ENCODE measurements at regions not wholly inside any gene's neighbourhood (a gene's known extent, or its start where the extent isn't known, plus 50 kb on each side); places are given as distances from the start of the nearest gene placed in this dataset.
A peak's percentile ranks its signal among the peaks of the same experiment; 100 is the strongest.

GRCh38 chr18:43651057-43651456 lies 373.8 kb upstream of the SYT4 start:
- no peak for DNase-seq

DNA sequence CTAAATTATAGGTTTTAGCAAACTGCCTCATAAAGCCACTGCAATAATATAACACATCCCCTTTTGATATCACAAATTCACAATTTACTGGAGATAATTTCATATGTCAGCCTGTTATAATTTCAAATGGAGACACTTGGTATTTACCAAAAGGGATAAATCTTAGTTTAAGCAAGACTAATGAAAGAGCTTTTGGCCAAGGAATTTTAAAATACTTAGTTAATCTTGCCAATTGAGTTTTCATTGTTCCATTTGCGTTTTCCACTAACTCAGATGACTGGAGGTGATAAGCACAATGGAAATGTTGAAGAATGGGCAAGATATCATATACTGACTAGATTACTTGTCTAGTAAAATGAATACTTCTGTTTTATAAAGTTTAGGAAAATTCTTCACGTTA lies 379.3 kb upstream of the SYT4 start:
- no peak for DNase-seq

GRCh38 chr18:43661570-43661969 lies 384.3 kb upstream of the SYT4 start:
- peak; percentile 28 to 75 (median 45) for DNase-seq

GRCh38 chr18:43662657-43663056 lies 385.4 kb upstream of the SYT4 start:
- DNase-seq: no peak

- DNase-seq: no peak
Observed at GRCh38 chr18:43663159-43663558, 385.9 kb upstream of the SYT4 start.

GRCh38 chr18:43664487-43665008 lies 387.3 kb upstream of the SYT4 start:
- DNase-seq: no peak

DNA sequence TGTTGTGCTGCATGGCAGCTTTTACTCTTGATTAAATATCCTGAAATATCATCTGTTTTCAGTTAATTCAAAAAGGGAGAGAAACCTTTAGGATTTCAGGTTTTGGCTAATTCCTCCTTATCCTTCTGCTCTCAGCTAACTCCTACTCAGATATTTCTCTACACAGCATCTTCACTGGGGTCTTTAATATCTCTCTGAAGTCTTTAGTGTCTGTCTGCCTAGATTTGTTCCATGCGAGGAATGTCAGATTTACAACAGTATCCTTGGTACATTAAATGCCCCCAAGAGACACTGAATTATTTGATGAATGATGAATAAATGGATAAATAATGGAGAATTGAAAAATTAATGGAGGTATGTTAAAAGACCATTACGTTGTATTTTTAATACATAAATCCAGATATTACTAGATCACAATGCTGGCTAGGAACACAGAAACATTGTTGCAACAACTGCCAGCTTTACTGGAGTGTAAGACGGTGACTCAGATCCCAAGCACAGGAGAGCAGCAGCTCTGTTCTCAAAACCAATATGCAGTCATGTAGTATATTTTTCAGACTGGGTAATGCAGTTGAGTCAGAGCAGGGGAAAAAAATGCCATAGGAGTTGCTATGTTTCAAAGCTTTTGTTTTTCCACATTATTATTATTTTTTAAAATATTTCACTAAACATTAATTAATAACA lies 388.0 kb upstream of the SYT4 start:
- DNase-seq: no peak

- DNase-seq: no peak
Observed at GRCh38 chr18:43668866-43669265, 391.6 kb upstream of the SYT4 start.

- DNase-seq: peak in 1 of 3 experiments; percentile 24
Observed at GRCh38 chr18:43671431-43671830, 394.1 kb upstream of the SYT4 start.

- DNase-seq: no peak
Observed at GRCh38 chr18:43680096-43680495, 402.8 kb upstream of the SYT4 start.

GRCh38 chr18:43681661-43682060 lies 404.4 kb upstream of the SYT4 start:
- no peak for DNase-seq

DNA sequence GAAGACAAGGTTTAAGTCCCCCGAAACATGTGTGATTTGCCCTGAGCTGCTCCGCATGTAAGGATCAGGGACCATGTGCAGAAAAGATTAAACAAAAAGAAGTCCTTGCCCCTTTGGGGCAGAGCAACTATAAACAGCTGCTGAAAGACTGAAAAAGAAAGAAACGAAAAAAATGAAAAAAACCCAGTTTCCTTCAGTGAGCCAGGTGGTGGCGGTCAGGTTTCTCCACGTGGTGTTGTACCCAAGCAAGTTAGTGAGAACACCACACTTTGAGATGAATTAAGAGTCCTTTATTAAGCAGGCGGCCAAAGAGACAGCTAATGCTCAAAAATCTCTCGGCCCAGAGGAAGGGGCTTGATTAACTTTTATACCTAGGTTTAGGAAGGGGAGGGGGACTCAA lies 404.9 kb upstream of the SYT4 start:
- no peak for DNase-seq

- DNase-seq: no peak
Observed at GRCh38 chr18:43686709-43687108, 409.4 kb upstream of the SYT4 start.

DNA sequence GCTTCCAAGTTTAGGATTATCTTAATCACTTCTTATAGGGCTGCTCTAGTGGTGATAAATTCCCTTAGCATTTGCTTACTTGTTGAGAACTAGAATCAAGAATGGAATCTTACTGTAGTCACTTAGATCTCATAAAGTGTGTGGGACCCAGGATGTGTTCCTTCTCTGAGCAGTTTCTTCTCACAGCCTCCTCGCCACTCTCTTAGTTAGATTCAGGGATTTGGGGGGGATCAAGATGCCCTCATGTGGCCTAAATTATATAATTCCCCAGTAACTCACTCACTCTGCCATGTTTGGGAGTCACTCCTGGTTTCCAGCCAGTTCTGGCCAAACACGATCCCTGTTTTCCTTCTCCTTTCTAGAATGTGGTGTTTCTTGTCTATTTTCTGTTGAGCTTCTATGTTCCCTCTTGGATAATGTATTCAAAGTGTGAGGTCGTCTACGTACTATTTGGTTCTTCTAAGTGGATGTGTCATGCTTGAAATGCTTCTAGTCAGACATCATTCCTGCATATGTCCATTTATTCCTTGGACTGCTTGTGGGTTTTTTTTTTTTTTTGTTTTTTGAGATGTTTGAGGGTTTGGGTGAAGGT lies 414.9 kb upstream of the SYT4 start:
- no peak for DNase-seq

- no peak for DNase-seq
Observed at GRCh38 chr18:43702399-43702798, 425.1 kb upstream of the SYT4 start.

DNA sequence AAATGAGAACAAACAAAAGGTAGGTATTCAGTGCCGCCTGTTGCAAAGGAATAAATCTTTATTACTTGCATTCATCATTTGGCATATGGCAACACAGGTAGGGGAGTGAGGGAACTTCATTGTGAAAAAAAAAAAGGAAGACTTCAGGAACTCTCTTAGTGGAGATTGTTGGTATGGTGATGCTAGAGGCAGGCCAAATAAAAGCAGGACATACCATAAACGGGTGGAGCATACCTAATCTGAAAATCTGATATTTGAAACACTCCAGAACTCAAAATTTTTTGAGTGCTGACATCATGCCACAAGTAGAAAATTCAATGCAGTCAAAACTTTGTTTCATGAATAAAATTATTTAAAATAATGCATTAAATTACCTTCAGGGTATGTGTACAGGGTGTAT lies 425.8 kb upstream of the SYT4 start:
- no peak for DNase-seq

- DNase-seq: peak in 2 of 3 experiments; percentile 57 to 86
Observed at GRCh38 chr18:43705850-43706249, 428.6 kb upstream of the SYT4 start.

DNA sequence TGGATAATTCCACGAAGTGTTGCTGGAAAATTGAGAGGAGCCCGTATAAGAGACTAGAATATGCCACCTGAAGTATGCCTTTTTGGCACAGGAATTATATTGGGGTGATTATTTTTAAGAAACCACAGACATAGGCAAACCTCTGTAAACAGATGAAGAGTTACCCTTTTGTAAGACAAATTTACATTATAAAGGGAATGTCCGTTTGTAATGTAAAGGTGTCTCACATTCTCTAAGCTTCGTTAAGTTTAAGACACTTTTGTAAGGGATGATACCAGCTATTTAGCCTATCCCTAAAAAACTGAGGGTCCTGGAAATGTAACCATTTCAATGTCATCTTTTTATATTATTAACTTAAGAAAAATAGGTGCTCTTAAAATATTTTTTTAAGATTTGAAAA lies 432.8 kb upstream of the SYT4 start:
- no peak for DNase-seq

GRCh38 chr18:43714343-43715010 lies 437.2 kb upstream of the SYT4 start:
- no peak for DNase-seq

GRCh38 chr18:43719267-43719795 lies 442.0 kb upstream of the SYT4 start:
- DNase-seq: no peak

GRCh38 chr18:43720041-43720440 lies 442.8 kb upstream of the SYT4 start:
- DNase-seq: no peak

DNA sequence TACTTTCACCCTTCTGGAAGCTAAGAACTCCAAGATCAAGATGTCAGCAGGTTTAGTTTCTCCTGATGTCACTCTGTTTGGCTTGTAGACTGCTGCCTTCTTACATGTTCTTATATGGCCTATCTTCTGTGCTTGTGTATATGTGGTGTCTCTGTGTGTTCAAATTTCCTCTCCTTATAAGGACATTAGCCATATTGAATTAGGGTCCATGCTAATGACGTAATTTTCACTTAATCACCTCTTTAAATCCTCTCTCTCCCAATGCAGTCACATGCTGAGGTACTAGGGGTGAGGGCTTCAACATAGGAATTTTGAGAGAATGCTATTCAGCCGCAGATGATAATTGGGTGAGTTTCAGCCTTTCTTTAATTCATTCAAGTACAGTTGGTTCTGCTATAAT lies 458.3 kb upstream of the SYT4 start:
- DNase-seq: no peak

- DNase-seq: no peak
Observed at GRCh38 chr18:43744960-43745745, 467.9 kb upstream of the SYT4 start.
